ENCODE measurements at regions not wholly inside any gene's neighbourhood (a gene's known extent, or its start where the extent isn't known, plus 50 kb on each side); places are given as distances from the start of the nearest gene placed in this dataset.

DNA sequence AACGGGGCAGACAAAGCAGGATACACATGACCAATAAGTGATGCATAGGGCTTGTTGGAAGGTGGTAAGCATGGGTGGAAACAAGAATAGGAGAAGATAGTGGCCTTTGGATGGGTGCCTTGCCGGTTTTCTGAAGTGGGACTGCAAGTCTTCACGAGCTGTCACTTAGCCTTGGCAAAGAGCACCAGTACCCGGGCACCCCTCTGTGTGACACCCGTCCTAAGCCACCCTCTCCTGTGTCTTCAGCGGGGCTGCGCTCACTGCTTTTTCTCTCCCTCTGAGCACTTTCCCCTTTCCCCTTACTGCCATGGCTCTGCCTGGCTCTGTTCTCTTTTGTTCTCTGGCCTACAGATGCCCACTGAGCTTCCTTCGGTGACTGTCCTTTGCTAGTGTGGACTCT lies 399.7 kb upstream of the MKI67 start:
- Histone ChIP-seq H3K9me2 (replicated peaks; ENCODE audit: insufficient read depth, low read length) (no peaks in the 10 kb centered on the region), H4K20me1 (ENCODE audit: insufficient read depth, low read depth, low read length) (no peaks in the 10 kb centered on the region), H3K27ac (ENCODE audit: low read length) (no peak overlapping the region), H3K9me3 (ENCODE audit: low read length) (no peaks in the 10 kb centered on the region), H3K4me2 (ENCODE audit: low read depth, low read length, poor library complexity, severe bottlenecking) (no peak overlapping the region), H2AFZ (ENCODE audit: low read length) (no peak overlapping the region), H3K36me3 (ENCODE audit: insufficient read depth, low read length) (no peaks in the 10 kb centered on the region), H3K4me1 (ENCODE audit: low read length) (no peaks in the 10 kb centered on the region), H3K79me2 (ENCODE audit: low read length) (no peaks in the 10 kb centered on the region), H3K4me3 (ENCODE audit: low read length) (no peak overlapping the region), H3K9ac (ENCODE audit: low read length) (no peak overlapping the region), H3K27me3 (ENCODE audit: low read length) (no peaks in the 10 kb centered on the region)
- no peak for DNase-seq

DNA sequence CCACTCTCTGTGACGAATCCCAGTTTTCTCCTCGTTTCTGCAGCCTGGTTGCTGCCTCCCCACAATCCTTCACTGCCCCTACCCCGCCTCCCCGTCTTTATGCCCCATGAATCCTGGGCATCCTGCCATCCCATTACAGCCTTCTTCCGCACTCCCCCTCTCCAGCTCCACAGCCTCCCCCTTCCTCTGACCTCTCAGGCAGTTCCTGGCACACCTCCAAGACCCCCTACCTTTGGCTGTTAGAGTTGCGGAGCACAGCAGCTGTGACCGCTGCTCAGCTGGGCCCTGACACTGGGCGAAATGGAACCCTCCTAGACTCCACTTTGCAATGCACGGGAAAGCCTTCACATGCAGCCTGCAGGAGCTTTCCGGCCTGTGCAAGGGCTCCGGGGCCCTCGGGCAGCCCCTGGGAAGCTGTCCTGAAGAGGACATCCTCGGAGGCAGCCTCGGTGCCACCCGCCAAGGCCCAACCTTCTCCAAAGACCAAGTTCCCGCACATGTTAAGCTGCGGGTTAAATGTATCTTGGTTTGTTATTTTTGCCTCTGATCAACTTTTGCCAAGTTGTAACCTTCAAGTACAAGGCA lies 400.7 kb upstream of the MKI67 start:
- Histone ChIP-seq H3K9me2 (replicated peaks; ENCODE audit: insufficient read depth, low read length) (no peaks in the 10 kb centered on the region), H2AFZ (ENCODE audit: low read length) (no peak overlapping the region), H4K20me1 (ENCODE audit: insufficient read depth, low read depth, low read length) (no peaks in the 10 kb centered on the region), H3K4me1 (ENCODE audit: low read length) (no peaks in the 10 kb centered on the region), H3K27me3 (ENCODE audit: low read length) (no peaks in the 10 kb centered on the region), H3K9ac (ENCODE audit: low read length) (no peak overlapping the region), H3K36me3 (ENCODE audit: insufficient read depth, low read length) (no peaks in the 10 kb centered on the region), H3K4me3 (ENCODE audit: low read length) (no peak overlapping the region), H3K79me2 (ENCODE audit: low read length) (no peaks in the 10 kb centered on the region), H3K27ac (ENCODE audit: low read length) (no peak overlapping the region), H3K9me3 (ENCODE audit: low read length) (no peaks in the 10 kb centered on the region), H3K4me2 (ENCODE audit: low read depth, low read length, poor library complexity, severe bottlenecking) (no peak overlapping the region)
- no peak for DNase-seq

DNA sequence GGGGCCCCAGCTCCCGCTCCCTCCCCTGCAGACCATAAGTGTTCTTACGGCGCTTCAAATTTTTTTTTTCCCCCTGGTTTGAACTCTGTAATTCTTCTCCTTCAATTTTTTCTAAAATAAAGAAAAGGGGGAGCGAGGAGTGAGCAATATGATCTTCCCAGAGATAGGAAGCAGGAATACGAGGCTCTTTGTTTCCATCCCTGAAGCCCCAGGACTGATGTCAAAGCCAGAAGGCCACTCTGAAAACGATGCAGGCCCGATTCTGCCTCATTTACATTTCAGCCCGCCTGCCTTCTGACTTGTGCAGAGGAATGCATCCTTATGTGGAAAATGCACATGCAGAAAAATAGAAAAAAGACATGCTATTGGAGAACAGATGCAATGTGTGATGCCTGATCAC lies 401.5 kb upstream of the MKI67 start:
- Histone ChIP-seq H3K27me3 (ENCODE audit: low read length) (no peaks in the 10 kb centered on the region), H3K9me2 (replicated peaks; ENCODE audit: insufficient read depth, low read length) (no peaks in the 10 kb centered on the region), H3K27ac (ENCODE audit: low read length) (no peak overlapping the region), H4K20me1 (ENCODE audit: insufficient read depth, low read depth, low read length) (no peaks in the 10 kb centered on the region), H3K9ac (ENCODE audit: low read length) (no peak overlapping the region), H2AFZ (ENCODE audit: low read length) (no peak overlapping the region), H3K9me3 (ENCODE audit: low read length) (no peaks in the 10 kb centered on the region), H3K4me2 (ENCODE audit: low read depth, low read length, poor library complexity, severe bottlenecking) (no peak overlapping the region), H3K79me2 (ENCODE audit: low read length) (no peaks in the 10 kb centered on the region), H3K36me3 (ENCODE audit: insufficient read depth, low read length) (no peaks in the 10 kb centered on the region), H3K4me1 (ENCODE audit: low read length) (no peaks in the 10 kb centered on the region), H3K4me3 (ENCODE audit: low read length) (no peak overlapping the region)
- DNase-seq, result no peak

DNA sequence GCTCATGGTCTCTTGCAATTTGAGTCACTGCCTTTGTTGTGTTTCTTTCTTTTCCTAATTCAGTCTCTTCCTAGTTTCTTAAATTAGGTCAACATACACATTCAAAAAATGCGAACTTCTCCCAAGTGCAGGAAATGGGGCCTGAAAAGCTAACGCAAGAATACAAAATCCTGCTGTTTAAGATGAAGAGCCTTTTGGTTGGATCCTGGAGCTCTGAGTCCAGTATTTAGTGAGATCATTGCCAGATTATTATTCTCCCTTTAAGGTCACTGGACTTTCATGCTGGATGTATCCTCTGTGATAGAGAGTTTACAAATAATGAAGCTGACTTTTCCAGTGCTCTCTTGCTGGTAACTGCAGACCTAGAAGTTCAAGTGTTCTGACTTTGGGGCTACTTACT lies 401.9 kb upstream of the MKI67 start:
- no peaks in the 10 kb centered on the region for H3K79me2 ChIP-seq (ENCODE audit: low read length)
- no peak for DNase-seq
- no peaks in the 10 kb centered on the region for H3K36me3 ChIP-seq (ENCODE audit: insufficient read depth, low read length)
- H3K4me1 ChIP-seq (ENCODE audit: low read length), result no peaks in the 10 kb centered on the region
- no peaks in the 10 kb centered on the region for H3K9me2 ChIP-seq (replicated peaks; ENCODE audit: insufficient read depth, low read length)
- no peak overlapping the region for H3K9ac ChIP-seq (ENCODE audit: low read length)
- H3K9me3 ChIP-seq (ENCODE audit: low read length), result no peaks in the 10 kb centered on the region
- H3K4me2 ChIP-seq (ENCODE audit: low read depth, low read length, poor library complexity, severe bottlenecking), result no peak overlapping the region
- H3K27me3 ChIP-seq (ENCODE audit: low read length), result no peaks in the 10 kb centered on the region
- H3K4me3 ChIP-seq (ENCODE audit: low read length), result no peak overlapping the region
- H4K20me1 ChIP-seq (ENCODE audit: insufficient read depth, low read depth, low read length), result no peaks in the 10 kb centered on the region
- no peak overlapping the region for H3K27ac ChIP-seq (ENCODE audit: low read length)
- H2AFZ ChIP-seq (ENCODE audit: low read length), result no peak overlapping the region

DNA sequence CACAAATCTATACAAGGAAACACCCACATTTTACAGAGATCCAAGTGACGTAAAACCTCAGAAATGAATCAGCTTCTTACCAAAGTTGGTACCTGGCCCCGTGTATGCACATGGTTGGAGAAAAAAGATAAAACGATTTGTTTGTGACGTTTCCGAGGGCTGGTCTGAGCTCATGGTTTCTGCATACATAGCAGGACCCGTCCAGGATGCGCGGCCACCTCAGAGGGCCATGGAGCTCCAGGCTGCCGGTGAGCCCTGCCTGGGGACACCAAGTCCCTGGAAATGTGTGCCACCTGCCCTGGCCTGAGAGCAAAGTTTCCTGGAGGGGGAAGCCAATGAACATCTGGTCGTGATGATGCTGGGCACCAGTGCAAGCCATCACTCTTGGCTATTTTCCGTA lies 402.6 kb upstream of the MKI67 start:
- no peak for DNase-seq
- Histone ChIP-seq H4K20me1 (ENCODE audit: insufficient read depth, low read depth, low read length) (no peaks in the 10 kb centered on the region), H3K4me3 (ENCODE audit: low read length) (no peak overlapping the region), H3K79me2 (ENCODE audit: low read length) (no peaks in the 10 kb centered on the region), H3K4me1 (ENCODE audit: low read length) (peaks cover 3% of the 10 kb centered on the region; the same call in 1 of the 2 replicates), H3K9ac (ENCODE audit: low read length) (no peak overlapping the region), H3K9me2 (replicated peaks; ENCODE audit: insufficient read depth, low read length) (no peaks in the 10 kb centered on the region), H3K36me3 (ENCODE audit: insufficient read depth, low read length) (no peaks in the 10 kb centered on the region), H2AFZ (ENCODE audit: low read length) (no peak overlapping the region), H3K27me3 (ENCODE audit: low read length) (no peaks in the 10 kb centered on the region), H3K4me2 (ENCODE audit: low read depth, low read length, poor library complexity, severe bottlenecking) (no peak overlapping the region), H3K27ac (ENCODE audit: low read length) (no peak overlapping the region), H3K9me3 (ENCODE audit: low read length) (no peaks in the 10 kb centered on the region)

DNA sequence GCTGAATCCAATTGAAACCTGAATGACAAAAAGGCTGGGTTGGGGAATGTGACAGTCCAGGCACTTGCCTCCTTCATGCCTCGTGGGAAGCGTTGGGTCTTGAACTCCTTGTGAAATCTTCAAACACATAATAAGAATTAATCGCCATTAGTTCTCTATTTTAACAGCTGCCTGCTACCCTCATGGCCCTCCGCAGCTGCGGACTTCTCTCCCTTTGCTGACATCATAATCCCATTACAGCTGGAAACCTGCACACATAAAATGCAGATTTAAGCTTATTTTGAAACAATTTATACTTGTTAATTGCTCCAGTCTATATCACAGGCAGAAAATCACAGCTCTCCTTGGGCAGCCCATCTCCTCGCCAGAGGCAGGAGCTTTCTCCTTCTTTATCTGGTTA lies 403.0 kb upstream of the MKI67 start:
- no peaks in the 10 kb centered on the region for H4K20me1 ChIP-seq (ENCODE audit: insufficient read depth, low read depth, low read length)
- no peak overlapping the region for H3K9ac ChIP-seq (ENCODE audit: low read length)
- DNase-seq, result no peak
- no peak overlapping the region for H3K4me2 ChIP-seq (ENCODE audit: low read depth, low read length, poor library complexity, severe bottlenecking)
- no peak overlapping the region for H3K4me3 ChIP-seq (ENCODE audit: low read length)
- H3K27ac ChIP-seq (ENCODE audit: low read length), result no peak overlapping the region
- no peaks in the 10 kb centered on the region for H3K27me3 ChIP-seq (ENCODE audit: low read length)
- peaks cover 3% of the 10 kb centered on the region; the same call in 1 of the 2 replicates for H3K4me1 ChIP-seq (ENCODE audit: low read length)
- no peaks in the 10 kb centered on the region for H3K79me2 ChIP-seq (ENCODE audit: low read length)
- no peaks in the 10 kb centered on the region for H3K9me3 ChIP-seq (ENCODE audit: low read length)
- H3K36me3 ChIP-seq (ENCODE audit: insufficient read depth, low read length), result no peaks in the 10 kb centered on the region
- no peaks in the 10 kb centered on the region for H3K9me2 ChIP-seq (replicated peaks; ENCODE audit: insufficient read depth, low read length)
- H2AFZ ChIP-seq (ENCODE audit: low read length), result no peak overlapping the region

DNA sequence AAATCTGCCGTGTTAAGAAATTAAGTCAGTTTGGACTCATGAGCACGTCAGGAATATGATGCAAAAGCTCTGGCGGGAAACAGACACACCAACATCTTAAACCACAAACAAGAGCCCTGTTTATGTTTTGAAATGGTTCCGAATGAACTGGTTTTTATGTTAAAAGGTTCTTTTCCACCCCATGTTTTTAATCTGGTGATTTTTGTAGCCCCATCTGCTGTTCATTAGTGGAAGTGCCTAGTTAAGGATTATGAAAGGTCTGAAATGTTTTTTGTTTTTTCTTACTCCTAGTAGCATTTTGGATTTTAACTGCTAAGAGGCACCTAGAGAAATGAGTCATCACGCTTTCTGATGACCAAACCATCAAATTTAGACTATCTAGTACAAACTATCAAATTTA lies 404.1 kb upstream of the MKI67 start:
- Histone ChIP-seq H3K9me2 (replicated peaks; ENCODE audit: insufficient read depth, low read length) (no peaks in the 10 kb centered on the region), H3K79me2 (ENCODE audit: low read length) (no peaks in the 10 kb centered on the region), H3K9ac (ENCODE audit: low read length) (no peak overlapping the region), H4K20me1 (ENCODE audit: insufficient read depth, low read depth, low read length) (no peaks in the 10 kb centered on the region), H2AFZ (ENCODE audit: low read length) (no peak overlapping the region), H3K9me3 (ENCODE audit: low read length) (no peaks in the 10 kb centered on the region), H3K27ac (ENCODE audit: low read length) (no peak overlapping the region), H3K27me3 (ENCODE audit: low read length) (no peaks in the 10 kb centered on the region), H3K4me1 (ENCODE audit: low read length) (peaks cover 3% of the 10 kb centered on the region; the same call in 1 of the 2 replicates), H3K4me2 (ENCODE audit: low read depth, low read length, poor library complexity, severe bottlenecking) (no peak overlapping the region), H3K4me3 (ENCODE audit: low read length) (no peak overlapping the region), H3K36me3 (ENCODE audit: insufficient read depth, low read length) (no peaks in the 10 kb centered on the region)
- peak; percentile 51 for DNase-seq

DNA sequence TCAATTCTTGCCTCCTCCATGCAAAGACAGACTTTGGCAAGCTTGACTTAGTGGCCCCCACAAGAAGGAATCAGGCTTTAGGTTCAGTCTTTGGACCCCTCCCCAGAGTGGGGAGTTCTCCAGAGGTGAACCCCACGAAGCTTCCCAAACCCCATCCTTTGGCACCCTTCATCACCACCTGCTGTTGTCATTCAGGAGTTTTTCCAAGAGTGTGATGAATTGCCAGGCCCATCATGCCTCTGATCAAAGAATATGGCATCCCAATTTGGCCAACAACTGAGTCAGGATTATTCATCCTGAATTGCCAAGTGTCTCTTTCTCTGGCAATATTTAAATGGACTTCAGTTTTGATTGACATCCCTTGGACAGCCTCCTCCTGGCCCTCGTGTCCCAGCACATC lies 404.7 kb upstream of the MKI67 start:
- Histone ChIP-seq H3K27me3 (ENCODE audit: low read length) (no peaks in the 10 kb centered on the region), H4K20me1 (ENCODE audit: insufficient read depth, low read depth, low read length) (no peaks in the 10 kb centered on the region), H3K9ac (ENCODE audit: low read length) (no peak overlapping the region), H3K79me2 (ENCODE audit: low read length) (no peaks in the 10 kb centered on the region), H3K9me2 (replicated peaks; ENCODE audit: insufficient read depth, low read length) (no peaks in the 10 kb centered on the region), H3K4me3 (ENCODE audit: low read length) (no peak overlapping the region), H3K9me3 (ENCODE audit: low read length) (no peaks in the 10 kb centered on the region), H3K4me1 (ENCODE audit: low read length) (peaks cover 3% of the 10 kb centered on the region; the same call in 1 of the 2 replicates), H3K36me3 (ENCODE audit: insufficient read depth, low read length) (no peaks in the 10 kb centered on the region), H3K27ac (ENCODE audit: low read length) (no peak overlapping the region), H3K4me2 (ENCODE audit: low read depth, low read length, poor library complexity, severe bottlenecking) (no peak overlapping the region), H2AFZ (ENCODE audit: low read length) (no peak overlapping the region)
- DNase-seq, result no peak

DNA sequence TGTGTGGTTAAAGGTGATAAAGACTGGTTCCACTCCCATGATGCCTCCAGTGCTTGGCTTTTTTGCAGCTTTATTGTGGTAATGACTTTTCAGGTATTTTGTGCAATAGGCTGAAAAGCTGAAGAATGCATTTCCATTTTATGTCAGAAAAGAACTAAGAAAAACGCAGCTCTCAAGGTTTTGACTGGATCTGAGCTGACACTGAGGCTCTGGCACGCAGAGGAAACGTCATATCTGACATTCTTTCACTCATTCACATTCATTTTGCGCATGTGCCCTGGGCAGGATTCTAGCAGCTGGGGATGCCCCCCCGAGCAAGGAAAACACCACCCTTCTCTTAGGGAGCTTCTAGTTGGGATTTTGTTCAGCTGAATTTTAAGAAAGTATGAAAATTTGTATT lies 408.5 kb upstream of the MKI67 start:
- Histone ChIP-seq H2AFZ (ENCODE audit: low read length) (no peak overlapping the region), H3K9ac (ENCODE audit: low read length) (no peak overlapping the region), H3K27ac (ENCODE audit: low read length) (no peak overlapping the region), H3K4me1 (ENCODE audit: low read length) (peaks cover 3% of the 10 kb centered on the region; the same call in 1 of the 2 replicates), H3K4me2 (ENCODE audit: low read depth, low read length, poor library complexity, severe bottlenecking) (no peak overlapping the region), H3K9me2 (replicated peaks; ENCODE audit: insufficient read depth, low read length) (no peaks in the 10 kb centered on the region), H3K79me2 (ENCODE audit: low read length) (no peaks in the 10 kb centered on the region), H3K27me3 (ENCODE audit: low read length) (no peaks in the 10 kb centered on the region; the same call in 1 of the 2 replicates), H3K9me3 (ENCODE audit: low read length) (no peaks in the 10 kb centered on the region), H3K36me3 (ENCODE audit: insufficient read depth, low read length) (no peaks in the 10 kb centered on the region), H4K20me1 (ENCODE audit: insufficient read depth, low read depth, low read length) (no peaks in the 10 kb centered on the region), H3K4me3 (ENCODE audit: low read length) (no peak overlapping the region)
- DNase-seq, result no peak
